ENCODE measurements at regions not wholly inside any gene's neighbourhood (a gene's known extent, or its start where the extent isn't known, plus 50 kb on each side); places are given as distances from the start of the nearest gene placed in this dataset.

DNA sequence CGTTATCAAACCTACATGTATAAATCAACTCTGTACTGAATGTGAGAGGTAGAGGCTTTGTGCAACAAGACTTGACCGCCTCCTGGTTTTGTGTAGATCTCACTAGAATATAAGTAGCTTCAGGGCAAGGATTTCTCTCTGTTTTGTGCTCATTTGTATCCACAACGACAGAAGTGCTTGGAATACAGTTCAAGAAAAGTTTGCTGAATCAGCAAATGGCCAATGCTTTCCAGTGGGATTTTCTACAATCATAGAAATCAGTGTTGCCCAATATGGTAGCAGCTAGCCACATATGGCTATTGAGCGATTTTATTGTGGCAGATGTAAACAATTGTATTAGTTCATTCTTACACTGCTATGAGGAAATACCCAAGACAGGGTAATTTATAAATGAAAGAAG lies 127.4 kb downstream of the VCX3A start:
- Histone ChIP-seq H3K4me1 (no peaks in the 10 kb centered on the region), H3K27ac (no peak overlapping the region), H3K27me3 (no peaks in the 10 kb centered on the region), H3K9me3 (no peaks in the 10 kb centered on the region), H3K36me3 (no peaks in the 10 kb centered on the region), H3K4me3 (no peak overlapping the region)
- intact Hi-C loops (cut with DNase I), result no loop called here
- TF ChIP-seq POLR2AphosphoS5 (IDR thresholded peaks at IDR 0.05; ENCODE audit: insufficient read depth in 1 of 2, low read depth in 1 of 2) (no peak), POLR2A (IDR thresholded peaks at IDR 0.05) (no peak)
- TF ChIP-seq, protein P1, sequence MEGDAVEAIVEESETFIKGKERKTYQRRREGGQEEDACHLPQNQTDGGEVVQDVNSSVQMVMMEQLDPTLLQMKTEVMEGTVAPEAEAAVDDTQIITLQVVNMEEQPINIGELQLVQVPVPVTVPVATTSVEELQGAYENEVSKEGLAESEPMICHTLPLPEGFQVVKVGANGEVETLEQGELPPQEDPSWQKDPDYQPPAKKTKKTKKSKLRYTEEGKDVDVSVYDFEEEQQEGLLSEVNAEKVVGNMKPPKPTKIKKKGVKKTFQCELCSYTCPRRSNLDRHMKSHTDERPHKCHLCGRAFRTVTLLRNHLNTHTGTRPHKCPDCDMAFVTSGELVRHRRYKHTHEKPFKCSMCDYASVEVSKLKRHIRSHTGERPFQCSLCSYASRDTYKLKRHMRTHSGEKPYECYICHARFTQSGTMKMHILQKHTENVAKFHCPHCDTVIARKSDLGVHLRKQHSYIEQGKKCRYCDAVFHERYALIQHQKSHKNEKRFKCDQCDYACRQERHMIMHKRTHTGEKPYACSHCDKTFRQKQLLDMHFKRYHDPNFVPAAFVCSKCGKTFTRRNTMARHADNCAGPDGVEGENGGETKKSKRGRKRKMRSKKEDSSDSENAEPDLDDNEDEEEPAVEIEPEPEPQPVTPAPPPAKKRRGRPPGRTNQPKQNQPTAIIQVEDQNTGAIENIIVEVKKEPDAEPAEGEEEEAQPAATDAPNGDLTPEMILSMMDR (IDR thresholded peaks at IDR 0.05), result no peak
- no peak for DNase-seq (ENCODE audit: extremely low spot score in 2 of 2)

DNA sequence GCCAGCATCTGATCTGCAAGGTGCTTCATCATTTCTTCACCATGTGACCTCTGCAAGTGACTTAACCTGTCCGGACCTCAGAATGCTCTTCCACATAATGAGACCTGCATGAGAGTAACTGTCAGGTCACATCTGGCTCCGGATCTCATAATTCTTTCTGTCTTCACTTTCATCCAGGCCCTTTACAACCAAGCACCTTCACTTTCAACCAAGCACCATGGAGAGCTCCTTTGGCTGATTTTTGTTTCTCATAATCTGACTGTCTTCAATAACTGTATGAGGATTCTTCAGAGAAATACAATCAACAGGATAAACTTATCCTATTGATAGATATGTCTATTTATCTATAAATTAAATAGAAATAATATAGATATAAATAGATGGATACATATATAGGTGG lies 148.1 kb downstream of the VCX3A start:
- no peak for DNase-seq (ENCODE audit: extremely low spot score in 2 of 2)
- TF ChIP-seq POLR2A (IDR thresholded peaks at IDR 0.05), result no peak
- no peak for TF ChIP-seq POLR2AphosphoS5 (IDR thresholded peaks at IDR 0.05; ENCODE audit: insufficient read depth in 1 of 2, low read depth in 1 of 2)
- TF ChIP-seq, protein P1 (IDR thresholded peaks at IDR 0.05), result no peak
- H3K9me3 ChIP-seq, result no peaks in the 10 kb centered on the region
- no peak overlapping the region for H3K4me3 ChIP-seq
- intact Hi-C loops (cut with DNase I), result no loop called here
- no peaks in the 10 kb centered on the region for H3K36me3 ChIP-seq
- H3K27me3 ChIP-seq, result no peaks in the 10 kb centered on the region
- H3K4me1 ChIP-seq, result no peaks in the 10 kb centered on the region
- H3K27ac ChIP-seq, result no peak overlapping the region

- DNase-seq (ENCODE audit: extremely low spot score in 2 of 2), result no peak
- Histone ChIP-seq H3K4me3 (no peak overlapping the region), H3K4me1 (no peaks in the 10 kb centered on the region), H3K27me3 (no peaks in the 10 kb centered on the region), H3K9me3 (no peaks in the 10 kb centered on the region), H3K27ac (no peak overlapping the region), H3K36me3 (no peaks in the 10 kb centered on the region)
- intact Hi-C loops (cut with DNase I), result no loop called here
- no peak for TF ChIP-seq POLR2A (IDR thresholded peaks at IDR 0.05)
- TF ChIP-seq POLR2AphosphoS5 (IDR thresholded peaks at IDR 0.05; ENCODE audit: insufficient read depth in 1 of 2, low read depth in 1 of 2), result no peak
- TF ChIP-seq, protein P1 (IDR thresholded peaks at IDR 0.05), result no peak
Observed at GRCh38 chrX:6384921-6385320, 150.0 kb downstream of the VCX3A start.

DNA sequence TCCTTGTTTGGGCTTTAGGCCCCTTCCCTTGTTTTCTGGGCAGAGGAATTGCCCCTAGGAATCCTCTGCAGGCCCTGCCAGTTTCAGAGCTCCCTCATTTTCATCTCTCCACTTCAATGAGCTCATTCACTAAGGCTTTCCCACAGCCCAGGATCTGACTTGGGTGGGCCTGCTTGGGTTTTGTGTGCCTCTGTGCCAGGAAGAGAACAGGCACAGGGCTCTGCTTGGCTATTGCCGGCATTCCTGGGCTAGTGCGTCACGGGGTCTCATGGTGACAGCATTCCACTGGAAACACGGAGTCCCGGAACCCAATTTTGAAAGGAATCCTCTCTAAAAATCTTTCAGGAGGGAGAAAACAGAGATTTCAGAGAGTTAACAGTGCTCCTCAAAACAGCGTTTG lies 150.5 kb downstream of the VCX3A start:
- DNase-seq (ENCODE audit: extremely low spot score in 2 of 2), result no peak
- Histone ChIP-seq H3K9me3 (no peaks in the 10 kb centered on the region), H3K36me3 (no peaks in the 10 kb centered on the region), H3K4me1 (no peaks in the 10 kb centered on the region), H3K27me3 (no peaks in the 10 kb centered on the region), H3K27ac (no peak overlapping the region), H3K4me3 (no peak overlapping the region)
- TF ChIP-seq POLR2A (IDR thresholded peaks at IDR 0.05) (no peak), POLR2AphosphoS5 (IDR thresholded peaks at IDR 0.05; ENCODE audit: insufficient read depth in 1 of 2, low read depth in 1 of 2) (no peak)
- TF ChIP-seq, protein P1 (IDR thresholded peaks at IDR 0.05), result no peak
- intact Hi-C loops (cut with DNase I), result no loop called here

GRCh38 chrX:6383917-6384316 lies 151.0 kb downstream of the VCX3A start:
- DNase-seq (ENCODE audit: extremely low spot score in 2 of 2), result no peak
- no peaks in the 10 kb centered on the region for H3K4me1 ChIP-seq
- no peak for TF ChIP-seq POLR2A (IDR thresholded peaks at IDR 0.05)
- TF ChIP-seq, protein P1 (IDR thresholded peaks at IDR 0.05), result no peak
- no peak for TF ChIP-seq POLR2AphosphoS5 (IDR thresholded peaks at IDR 0.05; ENCODE audit: insufficient read depth in 1 of 2, low read depth in 1 of 2)
- no peaks in the 10 kb centered on the region for H3K27me3 ChIP-seq
- H3K27ac ChIP-seq, result no peak overlapping the region
- H3K36me3 ChIP-seq, result no peaks in the 10 kb centered on the region
- no peak overlapping the region for H3K4me3 ChIP-seq
- intact Hi-C loops (cut with DNase I), result no loop called here
- no peaks in the 10 kb centered on the region for H3K9me3 ChIP-seq

Data from vagina (tissue), 2 donors.